ENCODE measurements at regions not wholly inside any gene's neighbourhood (a gene's known extent, or its start where the extent isn't known, plus 50 kb on each side); places are given as distances from the start of the nearest gene placed in this dataset.
A peak's percentile ranks its signal among the peaks of the same experiment; 100 is the strongest.

DNA sequence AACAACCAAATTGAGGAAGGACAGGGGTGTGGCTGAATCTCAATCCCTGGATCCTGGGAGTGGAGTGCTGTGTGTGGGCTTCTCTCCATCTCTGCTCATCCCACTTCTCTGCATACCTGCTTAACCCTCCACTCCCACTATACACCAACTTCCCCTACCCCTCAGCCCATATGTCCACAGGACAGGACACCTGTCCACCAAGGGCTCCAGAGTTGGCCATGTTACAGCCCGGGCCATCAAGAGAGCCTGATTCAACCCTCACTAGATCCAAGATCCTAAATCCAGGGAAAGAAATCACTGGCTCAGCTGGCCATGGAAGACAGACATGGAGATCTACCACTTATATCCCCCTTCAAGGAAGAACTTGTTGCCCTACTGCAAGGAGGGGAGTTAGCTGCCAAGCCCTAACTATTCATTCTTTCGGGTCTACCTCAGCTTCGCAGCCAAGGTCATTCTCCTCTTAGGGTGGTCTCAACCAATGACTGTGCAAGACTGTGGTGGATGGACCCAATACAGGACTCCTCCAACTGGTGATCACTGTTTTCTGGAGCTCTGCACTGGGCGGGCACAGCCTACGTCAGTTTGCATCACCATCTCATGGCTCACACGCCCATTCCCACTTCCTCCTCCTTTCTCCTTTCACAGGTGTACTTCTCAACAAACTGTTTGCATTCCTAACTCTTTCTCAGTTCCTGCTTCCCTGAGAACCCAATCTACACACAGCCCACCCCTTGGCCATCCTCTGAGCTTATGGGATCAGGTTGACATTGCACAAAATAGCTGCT, 53.7 kb upstream of the ZBTB43 start:
- no peak for DNase-seq
- intact Hi-C loops (cut with DNase I): no loop called here
- Histone ChIP-seq H3K9me3 (no peaks in the 10 kb centered on the region), H3K27me3 (peaks cover 36% of the 10 kb centered on the region), H3K4me1 (no peaks in the 10 kb centered on the region), H3K27ac (no peak overlapping the region), H3K4me3 (no peak overlapping the region), H3K9ac (ENCODE audit: low read depth in 2 of 2, low read length in 2 of 2) (no peak overlapping the region), H3K36me3 (no peaks in the 10 kb centered on the region)
- TF ChIP-seq, protein P1, sequence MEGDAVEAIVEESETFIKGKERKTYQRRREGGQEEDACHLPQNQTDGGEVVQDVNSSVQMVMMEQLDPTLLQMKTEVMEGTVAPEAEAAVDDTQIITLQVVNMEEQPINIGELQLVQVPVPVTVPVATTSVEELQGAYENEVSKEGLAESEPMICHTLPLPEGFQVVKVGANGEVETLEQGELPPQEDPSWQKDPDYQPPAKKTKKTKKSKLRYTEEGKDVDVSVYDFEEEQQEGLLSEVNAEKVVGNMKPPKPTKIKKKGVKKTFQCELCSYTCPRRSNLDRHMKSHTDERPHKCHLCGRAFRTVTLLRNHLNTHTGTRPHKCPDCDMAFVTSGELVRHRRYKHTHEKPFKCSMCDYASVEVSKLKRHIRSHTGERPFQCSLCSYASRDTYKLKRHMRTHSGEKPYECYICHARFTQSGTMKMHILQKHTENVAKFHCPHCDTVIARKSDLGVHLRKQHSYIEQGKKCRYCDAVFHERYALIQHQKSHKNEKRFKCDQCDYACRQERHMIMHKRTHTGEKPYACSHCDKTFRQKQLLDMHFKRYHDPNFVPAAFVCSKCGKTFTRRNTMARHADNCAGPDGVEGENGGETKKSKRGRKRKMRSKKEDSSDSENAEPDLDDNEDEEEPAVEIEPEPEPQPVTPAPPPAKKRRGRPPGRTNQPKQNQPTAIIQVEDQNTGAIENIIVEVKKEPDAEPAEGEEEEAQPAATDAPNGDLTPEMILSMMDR (IDR thresholded peaks at IDR 0.05): no peak

DNA sequence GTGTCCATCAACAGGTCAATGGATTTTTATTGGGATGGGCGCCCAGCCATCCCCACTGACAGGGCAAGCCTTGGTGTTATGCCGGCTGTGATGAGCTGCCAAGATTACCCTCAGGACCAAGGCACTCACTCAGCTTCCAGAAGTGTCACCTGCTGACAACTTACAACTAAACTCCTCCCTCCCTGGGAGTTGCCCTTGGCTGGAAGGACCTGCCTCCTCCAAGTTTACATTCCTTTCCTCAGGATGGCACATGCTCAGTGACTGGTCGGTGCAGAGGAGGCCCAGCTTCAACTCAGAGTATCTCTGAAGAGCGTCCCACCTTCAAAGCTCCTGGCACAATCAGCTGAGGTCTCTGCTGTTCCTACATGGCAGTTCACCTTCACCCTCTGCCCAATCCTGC, 52.5 kb upstream of the ZBTB43 start:
- peaks cover 36% of the 10 kb centered on the region for H3K27me3 ChIP-seq
- no peaks in the 10 kb centered on the region for H3K36me3 ChIP-seq
- peak; percentile 21 for DNase-seq
- H3K4me1 ChIP-seq: no peaks in the 10 kb centered on the region
- H3K9ac ChIP-seq (ENCODE audit: low read depth in 2 of 2, low read length in 2 of 2): no peak overlapping the region
- intact Hi-C loops (cut with DNase I): no loop called here
- H3K4me3 ChIP-seq: no peak overlapping the region
- H3K9me3 ChIP-seq: no peaks in the 10 kb centered on the region
- no peak overlapping the region for H3K27ac ChIP-seq
- TF ChIP-seq, protein P1 (IDR thresholded peaks at IDR 0.05): no peak

DNA sequence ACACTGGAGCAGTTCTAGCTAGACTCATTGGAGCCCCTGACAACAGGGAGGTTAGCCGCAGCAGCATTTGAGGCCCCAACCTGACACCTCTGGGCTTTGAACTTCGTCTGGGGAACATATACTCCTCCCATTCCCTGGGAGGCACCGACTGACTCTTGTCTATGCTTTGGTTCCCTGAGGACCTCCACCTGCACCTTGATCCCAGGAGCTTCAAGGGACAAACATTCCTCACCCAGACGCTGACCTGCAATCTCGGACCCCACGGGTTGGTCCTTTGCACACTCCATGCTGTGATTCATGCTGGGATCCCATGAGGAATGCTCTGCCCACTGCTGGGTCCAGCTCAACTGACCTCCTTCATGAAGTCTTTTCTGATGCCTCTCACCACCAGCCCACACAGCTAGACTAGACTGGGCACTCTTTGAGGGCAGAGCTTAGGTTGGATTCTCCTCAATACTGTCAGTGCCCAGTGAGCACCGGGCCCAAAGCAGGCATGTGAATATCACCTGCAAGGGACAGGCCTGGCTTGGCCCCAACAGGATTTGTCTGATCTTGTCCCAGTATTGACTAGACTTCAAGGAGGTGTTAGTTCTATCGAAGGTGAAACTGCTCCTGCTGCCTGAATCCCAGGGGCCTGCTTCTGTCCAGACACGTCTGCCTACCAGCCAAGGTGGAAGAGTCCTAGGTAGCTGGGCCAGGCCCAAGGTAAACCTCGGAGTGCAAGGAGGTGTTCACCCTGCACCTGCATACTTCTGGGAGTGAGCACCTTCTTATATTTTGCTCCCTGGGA, 51.8 kb upstream of the ZBTB43 start:
- DNase-seq: no peak
- TF ChIP-seq, protein P1 (IDR thresholded peaks at IDR 0.05): no peak
- H3K36me3 ChIP-seq: no peaks in the 10 kb centered on the region
- intact Hi-C loops (cut with DNase I): no loop called here
- no peaks in the 10 kb centered on the region for H3K9me3 ChIP-seq
- no peak overlapping the region for H3K27ac ChIP-seq
- H3K4me3 ChIP-seq: no peak overlapping the region
- H3K27me3 ChIP-seq: peaks cover 41% of the 10 kb centered on the region
- H3K4me1 ChIP-seq: no peaks in the 10 kb centered on the region
- H3K9ac ChIP-seq (ENCODE audit: low read depth in 2 of 2, low read length in 2 of 2): no peak overlapping the region

DNA sequence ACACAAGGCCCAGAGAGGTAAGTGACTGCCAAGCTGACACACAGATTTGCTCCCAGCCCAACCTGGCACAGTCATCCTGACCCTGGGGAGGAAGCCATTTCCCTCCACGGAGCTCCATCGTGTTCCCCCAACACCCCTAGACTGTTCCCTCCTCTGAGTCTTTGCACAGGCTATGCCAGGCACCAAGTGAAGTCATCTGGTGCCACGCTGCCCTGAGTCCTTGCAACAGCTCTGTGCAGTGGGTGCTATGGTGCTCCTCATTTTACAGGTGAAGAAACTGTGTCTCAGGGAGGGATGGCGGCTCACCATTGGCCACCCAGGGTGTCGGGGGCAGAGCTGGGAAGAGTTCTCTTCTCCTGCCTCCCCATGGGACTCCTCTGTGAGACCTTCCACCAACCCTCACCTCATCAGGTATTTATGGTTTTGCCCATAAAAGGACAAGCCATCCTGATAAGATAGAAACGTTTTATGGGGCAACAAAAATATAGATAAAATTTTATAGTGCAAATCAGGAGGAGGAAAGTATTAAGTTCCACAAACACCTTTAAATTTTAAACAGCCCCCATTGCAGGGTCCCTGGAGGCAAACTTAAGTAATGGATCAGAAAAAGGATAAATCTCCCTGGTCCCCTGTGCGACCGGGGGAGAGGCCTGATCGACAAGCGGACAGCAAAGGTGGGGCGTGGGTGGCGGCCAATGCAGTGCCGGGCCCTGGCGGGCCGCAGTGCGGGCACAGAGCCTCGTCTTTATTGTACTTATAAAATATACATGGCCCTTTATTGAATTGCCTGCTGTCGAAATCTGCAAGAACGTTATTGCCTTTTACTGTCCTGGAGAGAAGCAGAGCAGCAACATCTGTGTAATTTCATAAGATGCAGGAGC, 50.2 kb upstream of the ZBTB43 start:
- intact Hi-C loops (cut with DNase I): no loop called here
- Histone ChIP-seq H3K4me3 (no peak overlapping the region), H3K9ac (ENCODE audit: low read depth in 2 of 2, low read length in 2 of 2) (no peak overlapping the region), H3K4me1 (no peaks in the 10 kb centered on the region), H3K27me3 (peaks cover 43% of the 10 kb centered on the region), H3K36me3 (no peaks in the 10 kb centered on the region), H3K27ac (no peak overlapping the region), H3K9me3 (no peaks in the 10 kb centered on the region)
- TF ChIP-seq, protein P1 (IDR thresholded peaks at IDR 0.05): no peak
- peak; percentile 67 for DNase-seq
